Kasumi-1 (cell line): ENCODE measurements at regions not wholly inside any gene's neighbourhood (a gene's known extent, or its start where the extent isn't known, plus 50 kb on each side); places are given as distances from the start of the nearest gene placed in this dataset.
"Not testable (repeated sequence)": the region's sequence is repeated elsewhere in the genome, so short reads cannot be mapped to it uniquely, and the experiment has no call there.

ENCODE experiments used
- DNase-seq, 2 experiments: peaks; one replicate each; lab custom pipeline; 2025; lab: John Stamatoyannopoulos, UW

DNA sequence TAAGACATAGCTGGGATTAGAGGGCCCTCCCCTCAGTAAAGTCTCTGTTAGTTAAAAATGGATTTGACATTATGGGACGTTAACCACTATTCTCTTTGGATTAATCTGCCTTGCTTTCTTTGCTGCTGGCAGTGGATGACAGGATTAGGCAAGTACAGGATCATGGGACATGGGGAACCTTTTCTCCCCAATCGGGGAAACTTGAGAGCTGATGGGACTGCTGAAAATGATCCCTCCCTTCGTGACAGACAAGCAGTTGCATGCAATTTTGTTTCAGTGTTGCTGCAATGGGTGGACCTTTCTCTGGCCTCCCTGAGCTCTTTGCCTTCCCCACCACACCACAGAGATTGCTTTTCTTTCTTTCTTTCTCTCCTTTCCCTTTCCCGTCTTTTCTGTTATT is 120.2 kb upstream of the BANK1 start:
- no peak for DNase-seq

GRCh38 chr4:101669832-101670188 is 120.7 kb upstream of the BANK1 start:
- no peak for DNase-seq

- DNase-seq: no peak
Observed at GRCh38 chr4:101669138-101669831, 121.2 kb upstream of the BANK1 start.

DNA sequence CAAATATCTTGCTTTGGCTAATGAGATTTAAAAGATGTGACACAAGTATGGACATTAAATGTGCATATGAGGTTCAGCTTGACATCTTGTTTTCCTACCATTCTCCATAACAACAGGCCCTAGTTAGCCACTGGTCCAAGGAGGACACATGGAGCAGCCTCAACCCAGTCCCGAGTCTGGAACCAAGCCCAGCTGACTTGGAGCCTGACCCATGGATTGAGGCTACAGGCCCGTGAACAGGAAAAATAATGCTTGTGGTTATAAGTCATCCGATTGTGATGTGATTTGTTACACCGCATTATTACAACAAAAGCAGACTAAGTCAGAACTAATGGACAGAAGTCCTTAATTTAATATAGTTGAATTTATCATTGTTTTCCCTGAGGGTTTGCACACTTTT is 123.2 kb upstream of the BANK1 start:
- DNase-seq: no peak

- DNase-seq: no peak
Observed at GRCh38 chr4:101660607-101661006, 129.9 kb upstream of the BANK1 start.

DNA sequence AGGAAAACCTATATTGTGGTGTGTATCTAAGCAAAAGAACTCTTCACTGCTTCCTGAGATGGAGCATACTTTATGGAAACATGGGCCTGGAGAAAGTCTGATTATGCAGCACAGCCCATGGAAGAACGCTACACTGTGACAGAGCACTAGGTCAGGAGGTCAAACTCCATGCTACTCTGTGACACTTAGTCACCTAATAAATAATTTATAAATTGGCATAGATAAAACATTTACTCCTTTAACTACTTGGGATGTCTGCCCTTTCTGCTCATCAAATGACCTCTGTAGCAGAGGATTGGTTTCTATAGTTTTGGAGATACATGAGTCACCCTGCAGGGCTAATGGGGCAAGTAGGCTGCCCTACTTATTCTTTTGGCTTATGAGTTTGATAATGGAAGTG is 134.7 kb upstream of the BANK1 start:
- no peak for DNase-seq

DNA sequence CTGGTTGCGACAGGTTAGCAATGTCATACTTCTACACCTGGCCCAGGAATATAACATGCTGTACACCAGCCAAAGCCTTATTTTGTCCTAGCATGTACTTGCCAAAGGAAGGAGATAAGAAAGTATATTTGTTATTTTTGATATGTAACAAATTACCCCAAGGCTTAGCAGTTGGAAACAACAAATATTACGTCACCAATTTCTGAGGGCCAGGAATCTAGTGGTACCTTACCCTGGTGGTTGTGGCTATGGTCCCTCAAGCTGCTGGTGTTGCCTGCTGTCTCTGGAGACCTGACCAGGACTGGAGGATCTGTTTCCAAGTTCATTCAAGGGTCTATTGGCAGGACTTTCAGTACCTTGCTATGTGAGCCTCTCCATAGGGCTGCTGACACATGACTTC is 135.5 kb upstream of the BANK1 start:
- no peak for DNase-seq

- DNase-seq: no peak
Observed at GRCh38 chr4:101651778-101652177, 138.8 kb upstream of the BANK1 start.

- DNase-seq: peak in 1 of 2 experiments; percentile 7
Observed at GRCh38 chr4:101649790-101650515, 140.6 kb upstream of the BANK1 start.

GRCh38 chr4:101647710-101648034 is 142.9 kb upstream of the BANK1 start:
- no peak for DNase-seq

- no peak for DNase-seq
Observed at GRCh38 chr4:101644516-101644915, 146.0 kb upstream of the BANK1 start.

- DNase-seq: no peak
Observed at GRCh38 chr4:101643186-101643837, 147.2 kb upstream of the BANK1 start.

DNA sequence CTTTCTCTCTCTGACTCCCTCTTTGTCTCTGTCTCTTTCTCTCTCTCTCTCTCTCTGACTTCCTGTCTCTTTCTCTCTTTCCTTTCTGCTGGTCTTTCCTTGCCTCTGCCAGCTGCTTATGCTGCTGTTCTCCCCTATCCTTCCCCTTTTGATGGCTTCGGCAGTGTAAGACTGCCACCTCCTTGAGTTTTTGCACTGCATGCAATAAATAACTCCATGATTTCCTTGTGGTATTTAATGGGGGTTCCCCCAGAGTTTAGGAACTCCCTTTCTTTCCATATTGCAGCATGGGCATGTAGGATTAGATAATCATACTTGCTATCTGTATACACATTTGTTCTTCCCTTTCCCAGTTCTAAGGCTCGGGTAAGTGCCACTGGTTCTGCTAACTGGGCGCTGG is 157.8 kb upstream of the BANK1 start:
- DNase-seq: not testable (repeated sequence)

DNA sequence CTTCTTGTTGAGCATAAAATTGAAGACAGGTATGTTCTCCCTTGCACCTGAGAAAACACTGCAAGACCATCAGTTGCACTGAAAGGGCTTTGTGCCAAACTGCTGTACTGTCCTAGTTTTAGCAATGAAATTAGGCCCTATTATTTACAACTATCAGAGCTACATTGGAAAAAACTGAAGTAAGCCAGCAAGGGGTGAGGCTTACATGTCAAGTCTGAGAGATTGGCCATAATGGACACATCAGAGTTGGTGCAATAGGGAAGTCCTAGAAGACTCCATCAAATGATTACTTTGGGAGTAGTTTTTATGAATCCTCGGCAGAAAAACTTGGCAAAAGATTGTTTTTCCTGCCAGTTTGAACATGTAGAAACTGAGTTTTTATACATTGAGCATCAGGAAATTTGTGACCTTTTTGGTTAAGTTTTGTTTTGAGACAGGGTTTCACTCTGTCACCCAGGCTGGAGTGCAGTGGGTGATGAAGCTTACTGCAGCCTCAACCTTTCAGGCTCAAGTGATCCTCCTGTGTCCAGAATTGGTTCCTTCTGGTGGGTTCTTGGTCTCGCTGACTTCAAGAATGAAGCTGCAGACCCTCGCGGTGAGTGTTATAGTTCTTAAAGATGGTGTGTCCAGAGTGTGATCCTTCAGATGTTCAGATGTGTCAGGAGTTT is 160.1 kb upstream of the BANK1 start:
- no peak for DNase-seq

DNA sequence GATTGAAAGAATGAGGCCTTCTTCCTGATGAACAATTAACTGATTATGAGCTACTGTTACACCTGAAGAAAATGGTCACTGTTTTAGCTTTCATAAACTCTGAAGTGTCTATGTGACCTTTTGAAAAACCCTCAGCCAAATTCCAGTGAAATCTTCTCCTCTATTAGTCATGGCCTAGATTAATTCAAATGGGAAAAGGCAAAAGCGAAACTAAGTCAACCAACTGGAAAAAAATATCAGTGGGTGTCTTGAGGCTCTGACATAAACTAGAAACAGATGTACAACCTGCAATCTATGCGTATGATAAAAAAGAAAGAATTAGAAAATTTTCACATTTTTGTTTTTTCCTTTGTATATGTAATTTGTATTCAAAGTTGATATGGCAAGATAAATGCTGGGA is 169.4 kb upstream of the BANK1 start:
- no peak for DNase-seq

DNA sequence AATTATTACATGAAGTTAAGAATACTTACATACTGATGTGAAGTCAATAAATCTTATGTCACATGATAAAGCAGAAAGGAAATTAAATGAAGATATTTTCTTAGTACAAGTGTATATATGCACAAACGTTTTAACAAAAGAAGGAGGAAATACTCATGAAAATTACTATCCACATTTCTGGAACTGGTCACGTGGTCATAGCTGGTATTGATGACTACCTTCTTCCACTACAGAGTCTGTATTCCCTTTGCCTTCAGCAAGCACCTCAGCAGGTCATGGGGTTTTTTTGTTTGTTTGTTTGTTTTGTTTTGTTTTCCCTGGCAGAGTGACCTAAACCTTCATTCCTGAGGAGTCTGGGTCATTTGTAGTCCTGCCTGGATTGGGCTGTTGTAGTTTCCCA is 174.9 kb upstream of the BANK1 start:
- DNase-seq: no peak

DNA sequence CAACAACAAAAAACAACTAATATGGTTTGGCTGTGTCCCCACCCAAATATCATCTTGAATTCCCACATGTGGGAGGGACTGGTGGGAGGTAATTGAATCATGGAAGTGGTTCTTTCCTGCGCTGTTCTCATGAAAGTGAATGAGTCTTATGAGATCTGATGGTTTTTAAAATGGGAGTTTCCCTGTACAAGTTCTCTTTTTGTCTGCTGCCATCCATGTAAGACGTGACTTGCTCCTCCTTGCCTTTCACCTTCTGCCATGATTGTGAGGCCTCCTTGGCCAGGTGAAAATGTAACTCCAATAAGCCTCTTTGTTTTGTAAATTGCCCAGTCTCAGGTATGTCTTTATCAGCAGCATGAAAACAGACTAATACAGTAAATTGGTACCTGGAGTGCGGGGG is 183.5 kb upstream of the BANK1 start:
- not testable (repeated sequence) for DNase-seq

- DNase-seq: no peak
Observed at GRCh38 chr4:101604976-101605375, 185.6 kb upstream of the BANK1 start.

DNA sequence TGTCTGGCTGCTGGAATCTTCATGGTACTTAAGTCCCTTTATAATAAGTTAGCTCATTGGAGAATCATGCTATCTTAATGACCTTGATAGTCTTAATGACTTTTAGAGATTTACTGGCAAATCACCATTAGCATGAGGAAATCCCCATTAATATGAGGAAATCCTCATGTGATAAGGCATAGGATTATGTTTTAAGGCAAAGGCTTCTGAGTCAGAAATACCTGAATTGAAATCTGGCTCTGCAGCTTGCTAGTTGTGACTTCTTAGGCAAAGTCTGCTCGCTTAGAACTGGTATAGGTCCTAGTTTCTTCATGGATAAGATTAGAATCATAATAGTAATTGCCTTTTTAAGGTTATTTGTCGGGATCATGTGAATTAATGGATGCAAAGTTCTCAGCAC is 190.2 kb upstream of the BANK1 start:
- no peak for DNase-seq

DNA sequence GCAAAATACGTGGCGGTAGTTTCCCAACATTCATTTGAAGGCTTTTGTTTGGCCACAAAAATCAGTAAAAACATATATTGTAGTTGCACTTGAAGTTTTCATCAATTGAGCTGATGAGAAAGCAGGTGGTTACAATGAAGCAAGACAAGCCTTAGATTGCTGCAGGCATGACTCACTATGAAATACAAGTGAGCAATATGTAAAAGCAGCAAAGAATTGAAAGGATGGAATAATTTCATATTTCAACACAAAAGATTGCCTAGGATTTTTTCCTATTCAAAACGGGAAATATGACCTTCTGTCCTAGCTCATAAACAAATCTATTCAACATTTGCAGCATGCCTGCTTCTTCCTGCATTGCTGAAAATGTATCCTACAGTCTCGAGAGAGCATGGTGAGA is 190.9 kb upstream of the BANK1 start:
- DNase-seq: no peak

DNA sequence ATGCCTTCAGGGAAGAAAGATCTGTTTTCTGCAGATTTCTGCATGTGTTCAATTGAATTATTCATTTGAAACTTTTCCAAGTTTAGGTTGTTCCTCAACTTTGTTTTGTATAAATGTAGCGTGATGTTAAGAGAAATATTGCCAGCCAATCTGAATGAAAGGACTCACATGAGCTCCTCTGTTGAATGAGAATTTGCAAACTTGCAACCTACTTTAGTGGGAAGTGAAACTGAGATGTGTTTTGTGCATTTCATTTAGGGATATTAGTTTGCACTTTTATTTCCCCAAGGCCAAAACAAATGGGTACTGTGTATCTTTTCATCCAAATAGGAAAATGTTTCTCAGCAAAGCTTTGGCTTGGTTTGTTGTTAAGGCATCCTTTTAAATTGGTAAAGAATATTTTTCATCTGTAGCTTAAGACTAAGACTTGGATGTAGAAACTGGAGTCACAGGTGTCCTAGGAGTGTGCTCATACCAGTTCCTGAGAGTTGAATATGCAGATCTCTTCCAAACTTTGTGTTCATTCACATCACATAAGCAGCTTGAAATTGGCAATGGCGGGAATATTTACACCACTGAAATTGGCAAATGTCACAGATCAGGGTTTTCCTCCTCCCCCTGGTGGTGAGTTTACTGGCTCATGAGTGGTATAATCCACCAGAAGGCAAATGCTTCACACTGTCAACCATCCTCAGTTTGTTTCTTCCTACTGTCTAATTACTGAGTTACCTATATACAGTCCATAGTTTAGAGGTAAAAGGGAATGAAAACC is 193.6 kb upstream of the BANK1 start:
- DNase-seq: peak; percentile 32 to 40

DNA sequence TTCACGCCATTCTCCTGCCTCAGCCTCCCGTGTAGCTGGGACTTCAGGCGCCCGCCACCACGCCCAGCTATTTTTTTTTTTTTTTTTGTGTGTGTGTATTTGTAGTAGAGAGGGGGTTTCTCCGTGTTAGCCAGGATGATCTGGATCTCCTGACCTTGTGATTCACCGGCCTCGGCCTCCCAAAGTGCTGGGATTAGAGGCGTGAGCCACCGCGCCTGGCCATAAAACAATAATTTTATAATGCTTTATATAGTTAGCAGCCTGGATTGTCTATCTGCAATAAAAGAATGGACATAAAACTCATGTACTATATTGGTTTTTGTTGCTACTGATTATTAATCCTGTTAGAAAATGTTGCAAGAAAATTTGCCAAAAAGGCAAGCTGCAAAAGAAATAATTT is 195.9 kb upstream of the BANK1 start:
- DNase-seq: no peak
